CD4-positive, alpha-beta T cell treated with Interleukin-17A for 1 hour (primary cell): ENCODE measurements at regions not wholly inside any gene's neighbourhood (a gene's known extent, or its start where the extent isn't known, plus 50 kb on each side); places are given as distances from the start of the nearest gene placed in this dataset.
"Not testable (repeated sequence)": the region's sequence is repeated elsewhere in the genome, so short reads cannot be mapped to it uniquely, and the experiment has no call there.

Source experiments
- DNase-seq: peaks from one replicate; pipeline ENCODE4 v3.0.0-alpha.2; 2020

- DNase-seq: no peak
Measured at GRCh38 chr4:114034189-114034588, 54.7 kb upstream of the ARSJ start.

- DNase-seq: no peak
Measured at GRCh38 chr4:114036426-114036825, 57.0 kb upstream of the ARSJ start.

- DNase-seq: no peak
Measured at GRCh38 chr4:114036864-114037263, 57.4 kb upstream of the ARSJ start.

GRCh38 chr4:114037988-114038387 lies 58.5 kb upstream of the ARSJ start:
- no peak for DNase-seq

- DNase-seq: no peak
Measured at GRCh38 chr4:114038762-114039387, 59.4 kb upstream of the ARSJ start.

GRCh38 chr4:114040319-114041116 lies 61.1 kb upstream of the ARSJ start:
- peak; percentile 10 for DNase-seq

- DNase-seq: no peak
Measured at GRCh38 chr4:114041117-114041475, 61.6 kb upstream of the ARSJ start.

- no peak for DNase-seq
Measured at GRCh38 chr4:114043116-114043515, 63.7 kb upstream of the ARSJ start.

GRCh38 chr4:114044351-114044750 lies 64.9 kb upstream of the ARSJ start:
- not testable (repeated sequence) for DNase-seq

- no peak for DNase-seq
Measured at GRCh38 chr4:114046331-114046730, 66.9 kb upstream of the ARSJ start.

- not testable (repeated sequence) for DNase-seq
Measured at GRCh38 chr4:114048154-114048553, 68.7 kb upstream of the ARSJ start.

GRCh38 chr4:114052227-114052626 lies 72.8 kb upstream of the ARSJ start:
- DNase-seq: no peak

- no peak for DNase-seq
Measured at GRCh38 chr4:114056599-114056998, 77.2 kb upstream of the ARSJ start.

- no peak for DNase-seq
Measured at GRCh38 chr4:114057746-114058145, 78.3 kb upstream of the ARSJ start.

- DNase-seq: no peak
Measured at GRCh38 chr4:114062499-114062898, 83.1 kb upstream of the ARSJ start.

GRCh38 chr4:114072781-114073180 lies 93.3 kb upstream of the ARSJ start:
- DNase-seq: no peak

GRCh38 chr4:114076899-114077570 lies 97.6 kb upstream of the ARSJ start:
- no peak for DNase-seq

GRCh38 chr4:114077610-114078009 lies 98.2 kb upstream of the ARSJ start:
- no peak for DNase-seq

- DNase-seq: no peak
Measured at GRCh38 chr4:114078636-114079035, 99.2 kb upstream of the ARSJ start.

GRCh38 chr4:114081783-114082182 lies 102.3 kb upstream of the ARSJ start:
- DNase-seq: no peak

- DNase-seq: no peak
Measured at GRCh38 chr4:114082348-114082747, 102.9 kb upstream of the ARSJ start.

GRCh38 chr4:114085611-114086345 lies 106.3 kb upstream of the ARSJ start:
- no peak for DNase-seq

GRCh38 chr4:114087596-114088230 lies 108.3 kb upstream of the ARSJ start:
- DNase-seq: no peak
